Caco-2 (cell line): ENCODE measurements at regions not wholly inside any gene's neighbourhood (a gene's known extent, or its start where the extent isn't known, plus 50 kb on each side); places are given as distances from the start of the nearest gene placed in this dataset.

Experiments
- BruUV-seq: library from RNA; stranded (reverse); fragments of 400-500 nt; replicated peaks from 2 replicates; lab custom pipeline; 2021; lab: Mats Ljungman, UMichigan
- CTCF ChIA-PET: fragments of 300-600 bp; sonication (Branson Sonifier 250); formaldehyde crosslinking; loops from one replicate; lab custom pipeline; 2022; ENCODE audit warnings: antibody characterized with exemption; lab: Charles Lee
- POLR2A ChIA-PET: fragments of 300-600 bp; sonication (Branson Sonifier 250); formaldehyde crosslinking; loops from one replicate; lab custom pipeline; 2022; ENCODE audit warnings: antibody characterized with exemption; lab: Charles Lee
- DNase-seq, 2 experiments: peaks; one replicate each; pipeline versions ENCODE4 v3.0.0 to v3.0.0-alpha.2; 2020 to 2022
- H3K27me3 ChIP-seq: replicated peaks from 2 replicates; pipeline ENCODE4 v1.6.0; 2011; ENCODE audit warnings: low read length; ENCODE audit not compliant: control insufficient read depth, insufficient read depth
- H3K36me3 ChIP-seq: 2 replicates; pipeline ENCODE4 v1.5.1; 2011; ENCODE audit warnings: low read length; ENCODE audit not compliant: control insufficient read depth, insufficient read depth
- H3K4me1 ChIP-seq: fragments of 250-450 bp; sonication (Bioruptor Pico); 2 replicates; pipeline ENCODE4 v1.5.1; 2020; ENCODE audit warnings: mild to moderate bottlenecking
- H3K4me3 ChIP-seq: 2 replicates; pipeline ENCODE4 v1.5.1; 2011; ENCODE audit warnings: low read depth, mild to moderate bottlenecking, control low read depth, low read length
- H3K9me3 ChIP-seq: fragments of 250-450 bp; sonication (Bioruptor Pico); 2 replicates; pipeline ENCODE4 v1.5.1; 2020; ENCODE audit warnings: mild to moderate bottlenecking, moderate library complexity
- H3K27ac Mint-ChIP-seq: one replicate; pipeline ENCODE4 v1.8.0; 2022; ENCODE audit warnings: mixed read lengths; ENCODE audit not compliant: unreplicated experiment
- H3K27me3 Mint-ChIP-seq: one replicate; pipeline ENCODE4 v1.8.0; 2022; ENCODE audit warnings: mixed read lengths; ENCODE audit not compliant: insufficient read depth, unreplicated experiment
- H3K36me3 Mint-ChIP-seq: one replicate; pipeline ENCODE4 v1.8.0; 2022; ENCODE audit warnings: mild to moderate bottlenecking, mixed read lengths; ENCODE audit not compliant: insufficient read depth, unreplicated experiment
- H3K4me1 Mint-ChIP-seq: one replicate; pipeline ENCODE4 v1.8.0; 2022; ENCODE audit warnings: low read depth, mixed read lengths; ENCODE audit not compliant: unreplicated experiment
- H3K4me3 Mint-ChIP-seq: one replicate; pipeline ENCODE4 v1.8.0; 2022; ENCODE audit warnings: mild to moderate bottlenecking, moderate library complexity, mixed read lengths; ENCODE audit not compliant: unreplicated experiment
- H3K9me3 Mint-ChIP-seq: one replicate; pipeline ENCODE4 v1.8.0; 2022; ENCODE audit warnings: mixed read lengths; ENCODE audit not compliant: unreplicated experiment
- intact Hi-C: fragments of 100-400 bp; cut with micrococcal nuclease; formaldehyde crosslinking; loops from one replicate; pipeline ENCODE4 v1.10.0; 2022; ENCODE audit not compliant: unreplicated experiment
- TF ChIP-seq, protein P1 (sequence below), 2 experiments: fragments of 200-600 bp in 1 of 2; IDR thresholded peaks; 1 replicate in 1 of 2; 2 replicates in 1 of 2; pipeline versions ENCODE4 v1.5.1 to v1.8.0; 2011 to 2022; ENCODE audit warnings: antibody characterized with exemption in 1 of 2, control low read depth in 1 of 2, inconsistent platforms in 1 of 2, low read depth in 1 of 2, low read length in 1 of 2, mild to moderate bottlenecking in 1 of 2, moderate library complexity in 1 of 2; ENCODE audit not compliant: insufficient read depth in 1 of 2, severe bottlenecking in 1 of 2, unreplicated experiment in 1 of 2

DNA sequence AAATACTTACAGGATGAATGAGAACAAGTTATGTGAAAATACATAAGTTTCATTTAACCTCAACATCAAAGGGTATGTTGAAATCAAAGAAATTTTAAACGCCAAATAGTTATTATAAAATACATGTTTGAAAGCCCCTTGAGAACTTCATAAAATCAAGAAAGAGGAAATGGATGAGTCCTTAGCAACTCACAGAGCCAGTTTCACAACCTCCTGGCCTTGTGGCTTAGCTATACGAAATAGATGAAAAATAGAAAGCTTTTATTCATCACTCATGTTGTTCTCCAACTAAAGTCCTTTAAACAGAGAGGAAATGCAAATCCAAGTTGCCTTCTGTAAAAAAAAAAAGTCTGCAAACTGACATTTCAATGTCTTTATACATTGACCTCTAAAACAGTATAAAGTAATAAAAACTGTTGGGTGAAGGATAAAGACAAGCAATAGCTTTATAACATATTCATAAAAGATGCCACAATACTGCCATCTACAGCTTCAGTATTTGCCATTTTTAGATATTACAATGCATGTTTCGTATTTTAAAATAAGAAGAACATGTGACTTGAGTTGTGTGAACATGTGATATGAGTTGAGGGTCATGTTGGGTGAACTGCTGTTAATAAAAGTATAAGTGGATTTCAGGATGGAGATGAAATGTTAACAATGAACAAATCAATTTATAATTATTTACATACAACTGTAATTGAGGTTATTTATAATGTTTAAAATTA lies 847.8 kb downstream of the MRPL39 start:
- Histone ChIP-seq H3K4me3 (no peak overlapping the region), H3K27me3 (no peaks in the 10 kb centered on the region), H3K9me3 (no peaks in the 10 kb centered on the region), H3K4me1 (no peaks in the 10 kb centered on the region), H3K36me3 (no peaks in the 10 kb centered on the region)
- BruUV-seq, result no TSS peak
- Mint-ChIP-seq H3K36me3 (no peaks in the 10 kb centered on the region), H3K9me3 (no peaks in the 10 kb centered on the region), H3K4me3 (no peak overlapping the region), H3K4me1 (no peaks in the 10 kb centered on the region), H3K27me3 (peaks cover 3% of the 10 kb centered on the region), H3K27ac (no peak overlapping the region)
- TF ChIP-seq, protein P1, sequence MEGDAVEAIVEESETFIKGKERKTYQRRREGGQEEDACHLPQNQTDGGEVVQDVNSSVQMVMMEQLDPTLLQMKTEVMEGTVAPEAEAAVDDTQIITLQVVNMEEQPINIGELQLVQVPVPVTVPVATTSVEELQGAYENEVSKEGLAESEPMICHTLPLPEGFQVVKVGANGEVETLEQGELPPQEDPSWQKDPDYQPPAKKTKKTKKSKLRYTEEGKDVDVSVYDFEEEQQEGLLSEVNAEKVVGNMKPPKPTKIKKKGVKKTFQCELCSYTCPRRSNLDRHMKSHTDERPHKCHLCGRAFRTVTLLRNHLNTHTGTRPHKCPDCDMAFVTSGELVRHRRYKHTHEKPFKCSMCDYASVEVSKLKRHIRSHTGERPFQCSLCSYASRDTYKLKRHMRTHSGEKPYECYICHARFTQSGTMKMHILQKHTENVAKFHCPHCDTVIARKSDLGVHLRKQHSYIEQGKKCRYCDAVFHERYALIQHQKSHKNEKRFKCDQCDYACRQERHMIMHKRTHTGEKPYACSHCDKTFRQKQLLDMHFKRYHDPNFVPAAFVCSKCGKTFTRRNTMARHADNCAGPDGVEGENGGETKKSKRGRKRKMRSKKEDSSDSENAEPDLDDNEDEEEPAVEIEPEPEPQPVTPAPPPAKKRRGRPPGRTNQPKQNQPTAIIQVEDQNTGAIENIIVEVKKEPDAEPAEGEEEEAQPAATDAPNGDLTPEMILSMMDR (IDR thresholded peaks at IDR 0.05; ENCODE audit: insufficient read depth in 1 of 2, low read depth in 1 of 2, low read length in 1 of 2, severe bottlenecking in 1 of 2, unreplicated experiment in 1 of 2), result no peak
- no peak for DNase-seq
- intact Hi-C loops, result no loop called here
- ChIA-PET CTCF (no interaction called here), POLR2A (no interaction called here)

GRCh38 chr21:24738063-24738462 lies 869.2 kb downstream of the MRPL39 start:
- Histone ChIP-seq H3K36me3 (no peaks in the 10 kb centered on the region), H3K4me3 (no peak overlapping the region), H3K9me3 (no peaks in the 10 kb centered on the region), H3K4me1 (no peaks in the 10 kb centered on the region), H3K27me3 (no peaks in the 10 kb centered on the region)
- H3K4me1 Mint-ChIP-seq, result no peaks in the 10 kb centered on the region
- ChIA-PET POLR2A (no interaction called here), CTCF (no interaction called here)
- no peaks in the 10 kb centered on the region for H3K27me3 Mint-ChIP-seq
- no peak overlapping the region for H3K4me3 Mint-ChIP-seq
- TF ChIP-seq, protein P1 (IDR thresholded peaks at IDR 0.05; ENCODE audit: insufficient read depth in 1 of 2, low read depth in 1 of 2, low read length in 1 of 2, severe bottlenecking in 1 of 2, unreplicated experiment in 1 of 2), result no peak
- no peaks in the 10 kb centered on the region for H3K9me3 Mint-ChIP-seq
- BruUV-seq, result no TSS peak
- no peaks in the 10 kb centered on the region for H3K36me3 Mint-ChIP-seq
- no peak for DNase-seq
- H3K27ac Mint-ChIP-seq, result no peak overlapping the region
- intact Hi-C loops, result no loop called here

DNA sequence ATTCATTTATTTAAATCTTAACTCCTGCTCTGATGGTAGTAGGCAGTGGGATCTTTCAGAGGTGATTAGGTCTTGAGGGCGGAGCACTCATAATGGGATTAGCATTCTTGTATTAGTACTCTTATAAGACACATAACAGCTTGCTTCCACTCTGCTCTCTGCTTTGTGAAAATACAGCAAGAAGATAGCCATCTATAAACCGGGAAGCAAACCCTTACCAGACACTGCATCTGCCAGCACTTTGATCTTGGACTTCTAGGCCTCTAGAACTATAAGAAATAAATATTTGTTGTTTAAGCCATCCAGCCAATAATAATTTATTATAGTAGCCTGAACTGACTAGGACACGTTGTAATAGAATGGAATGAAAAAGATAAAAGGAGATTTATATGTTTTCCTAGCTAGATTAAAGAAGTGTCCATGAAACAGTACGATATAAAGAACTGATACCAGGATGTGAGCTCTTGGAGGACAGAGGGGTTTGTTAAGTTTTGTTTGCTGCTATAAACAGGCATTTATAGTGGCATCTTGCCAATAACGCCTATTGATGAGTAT lies 869.9 kb downstream of the MRPL39 start:
- Histone ChIP-seq H3K9me3 (no peaks in the 10 kb centered on the region), H3K4me3 (no peak overlapping the region), H3K4me1 (no peaks in the 10 kb centered on the region), H3K36me3 (no peaks in the 10 kb centered on the region), H3K27me3 (no peaks in the 10 kb centered on the region)
- POLR2A ChIA-PET, result no interaction called here
- no peak for DNase-seq
- Mint-ChIP-seq H3K4me3 (no peak overlapping the region), H3K36me3 (no peaks in the 10 kb centered on the region), H3K27ac (no peak overlapping the region), H3K4me1 (no peaks in the 10 kb centered on the region), H3K9me3 (no peaks in the 10 kb centered on the region), H3K27me3 (no peaks in the 10 kb centered on the region)
- TF ChIP-seq, protein P1 (IDR thresholded peaks at IDR 0.05; ENCODE audit: insufficient read depth in 1 of 2, low read depth in 1 of 2, low read length in 1 of 2, severe bottlenecking in 1 of 2, unreplicated experiment in 1 of 2), result no peak
- CTCF ChIA-PET, result no interaction called here
- intact Hi-C loops, result no loop called here
- no TSS peak for BruUV-seq
